ENCODE measurements at regions not wholly inside any gene's neighbourhood (a gene's known extent, or its start where the extent isn't known, plus 50 kb on each side); places are given as distances from the start of the nearest gene placed in this dataset.
A peak's percentile ranks its signal among the peaks of the same experiment; 100 is the strongest.

DNA sequence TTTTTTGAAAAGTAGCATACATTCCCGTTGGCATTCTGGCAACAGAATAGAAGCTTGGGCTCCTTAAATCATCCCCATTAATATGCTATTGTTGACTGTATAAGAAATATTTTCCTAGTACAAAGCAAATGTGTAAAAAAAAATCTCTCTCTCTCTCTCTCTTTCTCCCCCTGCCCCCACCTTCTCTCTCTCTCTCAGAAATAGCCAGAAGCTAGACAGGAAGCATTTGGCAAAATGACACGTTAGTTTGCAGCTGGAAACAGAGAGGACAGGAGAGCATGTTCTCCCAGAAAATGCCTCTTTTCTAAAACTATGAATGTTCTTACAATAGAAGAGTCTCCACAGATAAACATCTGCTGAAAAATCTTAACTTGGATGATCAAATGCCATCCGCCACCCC, 59.6 kb upstream of the AKR1E2 start:
- H3K4me3 ChIP-seq: no peak overlapping the region
- no peak for TF ChIP-seq CTCF (IDR thresholded peaks at IDR 0.05)
- DNase-seq (ENCODE audit: low spot score): no peak
- peak overlapping the region in 1 of 2 donors; percentile 30 for H3K27ac ChIP-seq

DNA sequence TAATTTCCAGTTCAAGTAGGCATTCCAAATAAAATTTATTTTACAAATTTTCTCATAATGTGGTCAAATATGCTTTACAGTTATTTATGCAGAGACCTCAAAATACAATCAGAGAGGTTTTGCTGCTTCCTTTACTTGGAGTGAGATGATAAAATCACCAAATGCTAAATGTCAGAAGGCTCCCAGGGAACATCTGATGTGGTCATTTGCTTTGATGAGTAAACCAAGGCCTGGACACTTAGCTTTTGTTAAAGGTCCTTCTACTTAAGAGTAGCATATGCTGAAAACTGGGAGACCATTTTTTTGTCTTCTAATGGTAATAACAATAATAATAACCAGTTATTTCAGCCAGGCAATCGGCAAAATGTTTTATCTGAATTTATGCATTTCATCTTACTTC, 60.6 kb upstream of the AKR1E2 start:
- Histone ChIP-seq H3K27ac (no peak overlapping the region), H3K4me3 (no peak overlapping the region)
- TF ChIP-seq CTCF (IDR thresholded peaks at IDR 0.05): no peak
- no peak for DNase-seq (ENCODE audit: low spot score)

- TF ChIP-seq CTCF (IDR thresholded peaks at IDR 0.05): no peak
- no peak overlapping the region for H3K4me3 ChIP-seq
- H3K27ac ChIP-seq: no peak overlapping the region
- DNase-seq (ENCODE audit: low spot score): no peak
These were observed 62.0 kb upstream of the AKR1E2 start for GRCh38 chr10:4763960-4764428.

- Histone ChIP-seq H3K27ac (no peak overlapping the region), H3K4me3 (no peak overlapping the region)
- TF ChIP-seq CTCF (IDR thresholded peaks at IDR 0.05): no peak
- no peak for DNase-seq (ENCODE audit: low spot score)
These were observed 62.5 kb upstream of the AKR1E2 start for GRCh38 chr10:4763513-4763912.

DNA sequence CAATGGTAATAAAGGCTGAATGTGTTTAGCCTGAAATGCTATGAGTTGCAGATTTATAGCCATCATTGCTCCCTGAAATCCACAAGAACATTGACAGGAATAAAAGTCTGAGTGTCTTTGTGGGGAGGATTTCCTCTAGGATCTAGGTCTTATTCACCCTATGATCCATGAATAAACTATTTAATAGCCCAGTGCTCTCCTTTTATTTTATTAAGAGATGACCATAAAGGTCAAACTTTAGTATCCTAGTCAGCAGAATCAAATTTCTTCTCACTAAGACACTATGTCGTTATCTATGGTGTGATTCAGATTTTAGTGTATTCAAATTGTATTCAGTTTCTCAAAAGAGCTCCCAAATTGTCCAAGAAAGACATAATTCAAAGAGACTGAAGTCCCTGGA, 67.8 kb upstream of the AKR1E2 start:
- no peak for TF ChIP-seq CTCF (IDR thresholded peaks at IDR 0.05)
- DNase-seq (ENCODE audit: low spot score): no peak
- no peak overlapping the region for H3K4me3 ChIP-seq

DNA sequence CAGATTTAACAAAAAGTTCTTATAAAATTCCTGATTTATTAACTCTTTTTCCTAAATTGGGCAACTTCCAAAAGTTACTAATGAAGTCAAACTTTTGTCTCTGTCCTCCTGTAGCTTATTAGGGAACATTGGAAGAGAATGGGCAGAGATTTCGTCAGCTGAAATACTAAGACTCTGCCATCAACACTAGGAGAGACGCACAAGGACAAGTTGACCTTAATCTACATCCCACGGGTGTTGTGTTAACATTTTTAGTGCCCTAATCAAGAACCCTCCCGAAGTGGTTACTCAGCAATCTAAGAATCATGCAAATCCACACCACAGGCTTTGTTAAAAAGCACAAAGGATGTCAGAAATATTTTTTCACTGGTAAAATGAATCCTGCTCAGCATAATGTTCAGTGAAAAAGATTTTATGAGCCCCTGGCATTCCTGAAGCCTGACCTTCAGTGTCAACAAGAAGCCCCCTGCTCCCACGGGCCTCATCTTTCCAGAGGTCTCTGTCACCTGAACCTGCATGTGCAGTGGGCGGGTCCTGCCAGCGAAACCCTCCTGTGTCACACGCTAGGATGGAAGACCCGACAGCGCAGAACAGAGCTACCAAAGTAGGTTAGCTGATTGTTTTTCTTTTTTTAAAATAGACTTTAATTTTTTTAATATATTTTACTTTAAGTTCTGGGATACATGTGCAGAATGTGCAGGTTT, 70.6 kb upstream of the AKR1E2 start:
- Histone ChIP-seq H3K27ac (no peak overlapping the region), H3K4me3 (no peak overlapping the region)
- no peak for TF ChIP-seq CTCF (IDR thresholded peaks at IDR 0.05)
- no peak for DNase-seq (ENCODE audit: low spot score)

More for the DNA sequence above, 67.8 kb upstream of the AKR1E2 start:
- H3K27ac ChIP-seq: no peak overlapping the region

GRCh38 chr10:4754143-4754542, 71.9 kb upstream of the AKR1E2 start:
- H3K4me3 ChIP-seq: no peak overlapping the region
- no peak overlapping the region for H3K27ac ChIP-seq
- no peak for DNase-seq (ENCODE audit: low spot score)
- no peak for TF ChIP-seq CTCF (IDR thresholded peaks at IDR 0.05)
